GM10266 (cell line): ENCODE measurements at regions not wholly inside any gene's neighbourhood (a gene's known extent, or its start where the extent isn't known, plus 50 kb on each side); places are given as distances from the start of the nearest gene placed in this dataset.

Source experiments
- DNase-seq: peaks from one replicate; pipeline ENCODE4 v3.0.0; 2012; ENCODE audit errors: extremely low spot score
- TF ChIP-seq, protein P1 (sequence below): IDR thresholded peaks from 2 replicates; pipeline ENCODE4 v1.5.1; 2012; ENCODE audit warnings: mild to moderate bottlenecking, low read depth; ENCODE audit not compliant: control insufficient read depth, insufficient read depth; ENCODE audit errors: missing control alignments

DNA sequence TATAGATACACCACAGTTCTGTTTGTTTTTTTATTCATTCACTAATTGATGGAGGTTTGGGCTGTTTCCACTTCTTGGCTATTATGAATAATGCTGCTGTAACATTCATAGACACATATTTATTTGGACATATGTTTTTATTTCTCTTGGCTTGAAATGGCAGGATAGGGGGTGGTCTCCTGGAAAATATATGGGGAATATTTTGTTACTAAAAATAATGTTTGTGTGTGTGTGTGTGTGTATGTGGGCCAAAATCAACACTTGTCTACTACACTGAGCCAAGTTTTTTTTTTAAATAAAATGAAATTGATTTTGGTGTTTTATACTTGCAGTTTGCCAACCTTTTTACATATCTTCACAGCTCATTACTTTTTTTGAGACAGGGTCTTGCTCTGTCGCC, 264.4 kb upstream of the SULF2 start:
- TF ChIP-seq, protein P1, sequence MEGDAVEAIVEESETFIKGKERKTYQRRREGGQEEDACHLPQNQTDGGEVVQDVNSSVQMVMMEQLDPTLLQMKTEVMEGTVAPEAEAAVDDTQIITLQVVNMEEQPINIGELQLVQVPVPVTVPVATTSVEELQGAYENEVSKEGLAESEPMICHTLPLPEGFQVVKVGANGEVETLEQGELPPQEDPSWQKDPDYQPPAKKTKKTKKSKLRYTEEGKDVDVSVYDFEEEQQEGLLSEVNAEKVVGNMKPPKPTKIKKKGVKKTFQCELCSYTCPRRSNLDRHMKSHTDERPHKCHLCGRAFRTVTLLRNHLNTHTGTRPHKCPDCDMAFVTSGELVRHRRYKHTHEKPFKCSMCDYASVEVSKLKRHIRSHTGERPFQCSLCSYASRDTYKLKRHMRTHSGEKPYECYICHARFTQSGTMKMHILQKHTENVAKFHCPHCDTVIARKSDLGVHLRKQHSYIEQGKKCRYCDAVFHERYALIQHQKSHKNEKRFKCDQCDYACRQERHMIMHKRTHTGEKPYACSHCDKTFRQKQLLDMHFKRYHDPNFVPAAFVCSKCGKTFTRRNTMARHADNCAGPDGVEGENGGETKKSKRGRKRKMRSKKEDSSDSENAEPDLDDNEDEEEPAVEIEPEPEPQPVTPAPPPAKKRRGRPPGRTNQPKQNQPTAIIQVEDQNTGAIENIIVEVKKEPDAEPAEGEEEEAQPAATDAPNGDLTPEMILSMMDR: no peak
- no peak for DNase-seq

DNA sequence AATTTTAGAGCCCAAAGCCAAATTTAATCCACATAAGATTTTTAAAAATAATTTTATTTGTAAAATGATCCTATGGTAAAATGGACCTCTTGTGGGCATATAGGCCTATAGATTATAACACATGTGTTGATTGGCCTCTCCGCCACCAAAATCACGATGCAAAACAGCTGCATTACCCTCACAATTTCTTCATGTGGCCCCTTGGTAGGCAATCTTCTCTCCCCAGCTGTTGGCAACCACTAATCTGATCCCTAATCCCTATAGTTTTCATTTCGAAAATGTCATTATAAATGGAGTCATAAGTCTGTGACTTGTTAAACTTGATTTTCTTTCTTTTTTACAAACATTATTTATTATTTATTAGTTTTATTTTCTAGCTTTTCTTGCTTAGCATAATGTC, 263.9 kb upstream of the SULF2 start:
- no peak for DNase-seq
- TF ChIP-seq, protein P1: no peak

DNA sequence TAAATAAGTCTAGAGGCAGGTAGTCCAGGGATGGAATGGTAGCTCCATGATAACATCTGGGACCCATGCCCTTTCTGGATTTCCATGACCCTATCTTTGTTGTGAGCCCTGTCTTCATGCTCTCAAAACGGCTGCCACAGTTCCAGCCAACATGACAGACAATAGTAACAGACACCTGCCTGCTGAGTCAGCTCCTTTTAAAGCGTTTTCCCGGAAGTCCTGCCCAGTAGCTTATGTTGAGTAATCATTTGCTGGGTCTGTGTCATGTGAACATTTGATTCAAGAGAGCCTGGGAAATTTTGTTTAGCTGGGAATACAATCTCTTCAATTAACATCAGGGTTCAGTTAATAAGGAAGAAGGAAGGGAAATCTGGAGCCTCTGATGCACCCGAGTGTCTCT, 262.2 kb upstream of the SULF2 start:
- TF ChIP-seq, protein P1: no peak
- DNase-seq: no peak

- DNase-seq: no peak
These were observed 257.3 kb upstream of the SULF2 start for GRCh38 chr20:48042628-48043027.

GRCh38 chr20:48041078-48041780, 255.9 kb upstream of the SULF2 start:
- TF ChIP-seq, protein P1: no peak

More at GRCh38 chr20:48042628-48043027, 257.3 kb upstream of the SULF2 start:
- TF ChIP-seq, protein P1: no peak

DNA sequence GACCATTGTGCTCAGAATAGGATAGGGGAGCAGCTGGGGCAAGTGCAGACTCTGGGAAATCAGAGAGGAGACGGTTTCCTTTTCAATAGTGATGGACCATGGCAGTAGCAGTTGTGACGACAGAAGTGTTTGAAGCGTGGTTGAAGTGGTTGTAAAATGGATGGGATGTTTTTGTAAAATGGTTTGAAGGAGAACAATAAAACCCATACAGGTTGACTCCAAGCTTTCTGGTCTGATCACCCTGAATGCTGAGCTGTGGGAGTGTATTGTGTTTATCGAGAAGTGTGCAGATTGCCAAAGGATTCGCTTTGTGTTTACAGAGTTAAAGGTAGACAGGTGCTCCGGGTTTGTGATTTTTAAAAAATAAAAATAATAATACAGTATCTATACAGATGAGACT, 255.2 kb upstream of the SULF2 start:
- no peak for DNase-seq
- TF ChIP-seq, protein P1: no peak

More at GRCh38 chr20:48041078-48041780, 255.9 kb upstream of the SULF2 start:
- no peak for DNase-seq

GRCh38 chr20:48040051-48040450, 254.8 kb upstream of the SULF2 start:
- TF ChIP-seq, protein P1: no peak
- no peak for DNase-seq
